DOHH2 (cell line): ENCODE measurements at regions not wholly inside any gene's neighbourhood (a gene's known extent, or its start where the extent isn't known, plus 50 kb on each side); places are given as distances from the start of the nearest gene placed in this dataset.
"Not testable (repeated sequence)": the region's sequence is repeated elsewhere in the genome, so short reads cannot be mapped to it uniquely, and the experiment has no call there.

ENCODE experiments used
- CTCF ChIP-seq: fragments of 200-600 bp; sonication (generic); IDR thresholded peaks from one replicate; pipeline ENCODE4 v1.5.1; 2014; ENCODE audit warnings: antibody characterized with exemption, mild to moderate bottlenecking, low read depth, low read length; ENCODE audit not compliant: poor library complexity, severe bottlenecking
- EZH2phosphoT487 ChIP-seq: fragments of 200-600 bp; sonication (generic); IDR thresholded peaks from 2 replicates; pipeline ENCODE4 v1.6.1; 2017; ENCODE audit warnings: borderline replicate concordance, mild to moderate bottlenecking, antibody characterized with exemption, low read length, moderate library complexity, mixed read lengths

DNA sequence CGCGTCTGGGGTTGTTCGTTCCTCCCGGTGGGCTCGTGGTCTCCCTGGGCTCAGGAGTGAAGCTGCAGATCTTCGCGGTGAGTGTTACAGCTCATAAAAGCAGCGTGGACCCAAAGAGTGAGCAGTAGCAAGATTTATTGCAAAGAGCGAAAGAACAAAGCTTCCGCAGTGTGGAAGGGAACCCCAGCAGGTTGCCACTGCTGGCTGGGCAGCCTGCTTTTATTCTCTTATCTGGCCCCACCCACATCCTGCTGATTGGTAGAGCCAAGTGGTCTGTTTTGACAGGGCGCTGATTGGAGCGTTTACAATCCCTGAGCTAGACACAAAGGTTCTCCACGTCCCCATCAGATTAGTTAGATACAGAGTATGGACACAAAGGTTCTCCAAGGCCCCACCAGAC, 1909.2 kb downstream of the ARAP2 start:
- not testable (repeated sequence) for TF ChIP-seq EZH2phosphoT487, CTCF
